PC-9 (cell line): ENCODE measurements at regions not wholly inside any gene's neighbourhood (a gene's known extent, or its start where the extent isn't known, plus 50 kb on each side); places are given as distances from the start of the nearest gene placed in this dataset.

ENCODE experiments used
- CTCF ChIP-seq: fragments of 200-600 bp; sonication (generic); conservative IDR thresholded peaks from 2 replicates; pipeline ENCODE4 v1.6.1; 2017; ENCODE audit warnings: mixed run types, antibody characterized with exemption, mild to moderate bottlenecking, moderate library complexity
- EZH2 ChIP-seq: fragments of 200-600 bp; sonication (generic); IDR thresholded peaks from 2 replicates; pipeline ENCODE4 v1.8.0; 2017; ENCODE audit warnings: antibody characterized with exemption, low read depth

- TF ChIP-seq EZH2 (no peak), CTCF (no peak)
Measured at GRCh38 chr18:78295262-78295661, 684.4 kb upstream of the SALL3 start.
